Cerebellar cortex (tissue), 1 donor: ENCODE measurements at regions not wholly inside any gene's neighbourhood (a gene's known extent, or its start where the extent isn't known, plus 50 kb on each side); places are given as distances from the start of the nearest gene placed in this dataset.

ENCODE experiments used
- DNase-seq: peaks from one replicate; pipeline ENCODE4 v3.0.0-alpha.2; 2015; ENCODE audit warnings: low spot score

GRCh38 chr2:57954020-57954419 lies 92.6 kb upstream of the VRK2 start:
- DNase-seq = no peak

GRCh38 chr2:57957238-57957637 lies 89.4 kb upstream of the VRK2 start:
- no peak for DNase-seq

GRCh38 chr2:57959390-57959789 lies 87.2 kb upstream of the VRK2 start:
- DNase-seq = no peak

GRCh38 chr2:57962861-57963260 lies 83.7 kb upstream of the VRK2 start:
- no peak for DNase-seq

- DNase-seq = no peak
Measured at GRCh38 chr2:57965219-57965618, 81.4 kb upstream of the VRK2 start.

- DNase-seq = no peak
Measured at GRCh38 chr2:57965961-57966360, 80.6 kb upstream of the VRK2 start.

- no peak for DNase-seq
Measured at GRCh38 chr2:57973621-57974186, 72.9 kb upstream of the VRK2 start.

- no peak for DNase-seq
Measured at GRCh38 chr2:57979158-57979557, 67.4 kb upstream of the VRK2 start.

GRCh38 chr2:57981083-57981768 lies 65.4 kb upstream of the VRK2 start:
- no peak for DNase-seq

- no peak for DNase-seq
Measured at GRCh38 chr2:57987835-57988573, 58.6 kb upstream of the VRK2 start.

- no peak for DNase-seq
Measured at GRCh38 chr2:57990118-57990725, 56.4 kb upstream of the VRK2 start.
